Right lobe of liver (tissue), 4 donors: ENCODE measurements at regions not wholly inside any gene's neighbourhood (a gene's known extent, or its start where the extent isn't known, plus 50 kb on each side); places are given as distances from the start of the nearest gene placed in this dataset.

Experiments
- POLR2A ChIP-seq: fragments of 450-650 bp; IDR thresholded peaks from one replicate; pipeline ENCODE4 v1.6.1; 2017; ENCODE audit warnings: antibody characterized with exemption, mild to moderate bottlenecking
- TF ChIP-seq, protein P1 (sequence below), 4 donors: fragments of 200-600 bp in 3 of 4; fragments of 450-650 bp in 1 of 4; IDR thresholded peaks; one replicate each; pipeline versions ENCODE4 v1.5.1 to v1.8.0; 2016 to 2022; ENCODE audit warnings: antibody characterized with exemption in 4 of 4, mild to moderate bottlenecking in 2 of 4
- donor health status: DM: no; HTN: no; CAD: no.
- donor health status: DM: no; HTN: no; CAD: no.
- donor health status: DM: no; HTN: yes; CAD: no.

DNA sequence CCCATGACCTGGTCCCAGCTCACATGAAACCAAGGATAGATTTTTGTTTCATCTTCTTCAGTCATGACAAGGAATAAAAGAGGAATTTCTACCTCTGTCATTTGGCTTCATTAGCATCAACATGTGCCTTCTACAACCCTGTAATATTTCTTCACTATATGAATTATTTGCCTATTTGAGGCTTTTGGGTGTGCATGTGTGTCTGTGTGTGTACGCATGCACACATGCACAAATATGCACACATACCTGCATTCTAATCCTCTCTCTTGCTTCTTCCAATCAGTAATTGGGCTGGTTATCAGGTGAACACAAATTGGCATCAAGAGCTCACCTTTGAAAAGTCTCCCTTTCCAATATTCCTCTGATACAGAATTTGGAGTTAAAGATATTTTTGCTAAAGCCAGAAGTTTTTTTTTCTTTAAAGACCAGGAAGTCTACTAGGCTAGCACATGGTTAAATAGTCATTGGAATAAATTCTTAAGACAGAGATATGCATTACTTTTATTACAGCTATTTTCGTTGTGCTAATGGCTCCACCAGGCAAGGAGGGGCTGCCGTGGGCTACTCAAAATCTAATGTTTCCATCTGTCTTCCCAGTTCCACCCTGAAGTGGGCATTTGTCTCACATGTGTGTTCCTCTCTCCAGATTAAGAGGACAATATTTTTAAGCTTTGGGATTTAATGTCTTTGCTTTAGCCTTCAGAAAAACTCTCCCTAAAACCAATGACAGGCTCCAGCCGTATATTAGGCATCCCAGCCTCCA lies 547.2 kb upstream of the CDH5 start:
- TF ChIP-seq, protein P1, sequence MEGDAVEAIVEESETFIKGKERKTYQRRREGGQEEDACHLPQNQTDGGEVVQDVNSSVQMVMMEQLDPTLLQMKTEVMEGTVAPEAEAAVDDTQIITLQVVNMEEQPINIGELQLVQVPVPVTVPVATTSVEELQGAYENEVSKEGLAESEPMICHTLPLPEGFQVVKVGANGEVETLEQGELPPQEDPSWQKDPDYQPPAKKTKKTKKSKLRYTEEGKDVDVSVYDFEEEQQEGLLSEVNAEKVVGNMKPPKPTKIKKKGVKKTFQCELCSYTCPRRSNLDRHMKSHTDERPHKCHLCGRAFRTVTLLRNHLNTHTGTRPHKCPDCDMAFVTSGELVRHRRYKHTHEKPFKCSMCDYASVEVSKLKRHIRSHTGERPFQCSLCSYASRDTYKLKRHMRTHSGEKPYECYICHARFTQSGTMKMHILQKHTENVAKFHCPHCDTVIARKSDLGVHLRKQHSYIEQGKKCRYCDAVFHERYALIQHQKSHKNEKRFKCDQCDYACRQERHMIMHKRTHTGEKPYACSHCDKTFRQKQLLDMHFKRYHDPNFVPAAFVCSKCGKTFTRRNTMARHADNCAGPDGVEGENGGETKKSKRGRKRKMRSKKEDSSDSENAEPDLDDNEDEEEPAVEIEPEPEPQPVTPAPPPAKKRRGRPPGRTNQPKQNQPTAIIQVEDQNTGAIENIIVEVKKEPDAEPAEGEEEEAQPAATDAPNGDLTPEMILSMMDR (IDR thresholded peaks at IDR 0.05): no peak
- TF ChIP-seq POLR2A: no peak
